Stimulated activated naive B cell treated with anti-CD40 and anti-IgM and Interleukin-4, amounts not matched to agents 10 μg/mL and 1 μg/mL and 100 μg/mL, for 72 hours (primary cell): ENCODE measurements at regions not wholly inside any gene's neighbourhood (a gene's known extent, or its start where the extent isn't known, plus 50 kb on each side); places are given as distances from the start of the nearest gene placed in this dataset.
"Not testable (repeated sequence)": the region's sequence is repeated elsewhere in the genome, so short reads cannot be mapped to it uniquely, and the experiment has no call there.

Experiments used
- ATAC-seq, 2 donors: fragments of 150-1000 bp; cut with Tn5 transposase; replicated peaks; 2 replicates each; pipeline ENCODE4 v1.10.0; 2021; ENCODE audit warnings: moderate library complexity in 1 of 2
- DNase-seq: peaks from one replicate; pipeline ENCODE4 v3.0.0; 2021
- H3K27ac Mint-ChIP-seq: one replicate; pipeline ENCODE4 v1.8.0; 2022; ENCODE audit warnings: mild to moderate bottlenecking, mixed read lengths
- H3K27me3 Mint-ChIP-seq, 2 donors: one replicate each; pipeline ENCODE4 v1.8.0; 2022; ENCODE audit warnings: mixed read lengths in 2 of 2
- H3K36me3 Mint-ChIP-seq, 2 donors: one replicate each; pipeline ENCODE4 v1.8.0; 2022; ENCODE audit warnings: mixed read lengths in 2 of 2, mild to moderate bottlenecking in 1 of 2
- H3K4me1 Mint-ChIP-seq, 2 donors: one replicate each; pipeline ENCODE4 v1.8.0; 2022; ENCODE audit warnings: mixed read lengths in 2 of 2, mild to moderate bottlenecking in 1 of 2
- H3K4me3 Mint-ChIP-seq, 2 donors: one replicate each; pipeline ENCODE4 v1.8.0; 2022; ENCODE audit warnings: mild to moderate bottlenecking in 2 of 2, mixed read lengths in 2 of 2, moderate library complexity in 1 of 2
- H3K9me3 Mint-ChIP-seq, 2 donors: one replicate each; pipeline ENCODE4 v1.8.0; 2022; ENCODE audit warnings: mixed read lengths in 2 of 2, mild to moderate bottlenecking in 1 of 2

DNA sequence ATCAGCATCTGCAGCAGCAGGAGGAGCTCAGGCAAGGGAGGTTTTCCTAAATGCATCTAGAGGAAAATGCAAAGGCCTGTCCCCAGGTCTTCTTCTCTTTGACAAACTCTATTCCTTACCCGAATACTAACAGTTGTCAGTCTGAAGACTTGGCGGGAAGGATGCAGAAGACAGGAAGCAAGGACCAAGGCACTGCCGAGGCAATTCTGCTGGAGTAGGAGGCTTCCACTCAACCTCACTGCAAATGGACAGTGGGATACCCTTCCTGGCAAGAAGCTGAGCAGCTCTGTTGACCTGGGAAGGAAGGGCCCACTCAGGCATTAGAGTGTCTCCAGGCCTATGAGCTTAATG, 373.0 kb downstream of the CCSER2 start:
- DNase-seq (no peak), ATAC-seq (no peak)
- H3K4me3 Mint-ChIP-seq, result no peak overlapping the region
- H3K9me3 Mint-ChIP-seq, result no peaks in the 10 kb centered on the region
- no peaks in the 10 kb centered on the region for H3K36me3 Mint-ChIP-seq
- H3K27ac Mint-ChIP-seq, result no peak overlapping the region
- H3K27me3 Mint-ChIP-seq, result no peaks in the 10 kb centered on the region
- H3K4me1 Mint-ChIP-seq, result no peaks in the 10 kb centered on the region

DNA sequence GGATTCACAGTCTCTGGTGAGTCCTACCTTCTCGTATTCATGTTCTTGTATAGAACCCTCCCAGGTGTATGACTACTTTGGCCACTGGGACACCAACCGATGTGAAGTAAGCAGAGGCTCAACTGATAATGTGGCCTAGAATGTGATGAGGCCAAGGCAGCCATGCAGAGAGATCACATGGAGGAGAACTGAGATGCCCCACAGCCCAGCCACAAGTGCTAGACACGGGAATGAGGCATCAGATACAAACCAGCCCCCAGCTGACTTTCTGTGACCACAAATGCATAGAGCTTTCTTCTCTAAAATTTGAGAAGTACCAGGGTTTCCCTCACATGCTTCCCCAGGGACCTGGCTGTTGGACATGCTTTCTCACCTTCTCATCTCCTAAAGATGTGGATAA, 375.7 kb downstream of the CCSER2 start:
- no peak for DNase-seq
- no peaks in the 10 kb centered on the region for H3K27me3 Mint-ChIP-seq
- H3K27ac Mint-ChIP-seq, result no peak overlapping the region
- no peaks in the 10 kb centered on the region for H3K9me3 Mint-ChIP-seq
- peak; percentile 40 to 64 for ATAC-seq
- H3K4me3 Mint-ChIP-seq, result no peak overlapping the region
- no peaks in the 10 kb centered on the region for H3K36me3 Mint-ChIP-seq
- no peaks in the 10 kb centered on the region for H3K4me1 Mint-ChIP-seq

DNA sequence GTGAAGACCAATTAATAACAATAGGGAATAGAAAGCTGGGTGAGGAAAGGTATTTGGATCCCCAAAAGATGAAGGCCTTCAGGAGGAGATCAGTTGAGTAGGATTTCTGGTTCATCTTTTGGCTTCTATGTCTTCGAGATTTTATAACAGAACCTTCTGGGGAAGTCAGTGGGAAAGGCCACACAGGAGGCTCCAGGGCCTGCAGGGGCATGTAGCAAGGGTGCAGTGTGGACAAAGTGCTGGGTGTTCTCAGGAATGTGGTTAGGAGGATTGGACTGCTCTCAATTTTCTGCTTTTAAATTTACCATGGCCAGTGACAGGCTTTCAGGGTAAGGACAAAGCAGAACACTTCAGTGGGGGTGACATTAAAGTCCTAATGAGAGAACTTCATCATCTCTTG, 378.0 kb downstream of the CCSER2 start:
- H3K4me1 Mint-ChIP-seq, result no peaks in the 10 kb centered on the region
- no peak overlapping the region for H3K4me3 Mint-ChIP-seq
- H3K27me3 Mint-ChIP-seq, result peaks cover 0 to 5% of the 10 kb centered on the region in 2 donors
- ATAC-seq, result no peak
- no peak overlapping the region for H3K27ac Mint-ChIP-seq
- no peaks in the 10 kb centered on the region for H3K9me3 Mint-ChIP-seq
- DNase-seq, result no peak
- H3K36me3 Mint-ChIP-seq, result no peaks in the 10 kb centered on the region

DNA sequence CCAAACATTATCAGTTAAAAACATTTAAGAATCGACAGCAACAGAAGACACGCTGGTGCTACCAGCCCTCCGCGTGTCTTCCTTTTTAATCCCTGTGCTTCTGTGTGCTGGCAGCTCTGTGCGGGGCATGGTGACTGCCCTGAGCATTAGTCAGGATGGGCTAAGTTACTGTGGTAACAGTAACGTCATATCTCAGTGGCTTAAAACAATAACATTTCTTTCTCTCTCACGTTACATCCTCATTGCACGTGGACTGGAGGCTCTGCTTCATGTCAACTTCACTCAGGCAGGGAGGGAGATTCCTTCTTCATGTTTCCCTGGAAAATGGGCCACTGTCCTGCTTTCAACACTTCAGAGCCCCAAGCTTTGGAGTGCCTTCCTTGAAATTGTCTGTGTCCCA, 378.5 kb downstream of the CCSER2 start:
- H3K36me3 Mint-ChIP-seq, result no peaks in the 10 kb centered on the region
- ATAC-seq, result no peak
- H3K9me3 Mint-ChIP-seq, result no peaks in the 10 kb centered on the region
- DNase-seq, result no peak
- no peaks in the 10 kb centered on the region for H3K4me1 Mint-ChIP-seq
- no peak overlapping the region for H3K4me3 Mint-ChIP-seq
- H3K27me3 Mint-ChIP-seq, result peaks cover 0 to 5% of the 10 kb centered on the region in 2 donors
- no peak overlapping the region for H3K27ac Mint-ChIP-seq

DNA sequence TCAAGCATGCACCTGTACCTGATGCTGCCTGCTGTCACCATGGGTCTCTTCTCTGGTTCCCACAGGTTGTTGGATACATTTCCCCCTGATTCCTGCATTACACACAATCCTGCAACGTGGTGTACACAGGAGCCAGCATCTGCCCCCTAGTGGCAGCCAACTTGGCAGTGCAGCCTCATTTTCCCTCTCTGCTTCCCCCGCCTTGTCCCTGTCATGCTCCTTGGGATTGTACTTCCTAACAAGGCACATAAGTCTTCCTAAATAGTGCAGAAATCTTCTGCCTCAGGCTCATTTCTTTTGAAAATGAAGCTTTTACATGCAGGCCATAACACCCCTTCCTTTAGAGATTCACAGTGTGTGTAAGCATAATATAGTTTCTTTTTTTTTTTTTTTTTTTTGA, 387.5 kb downstream of the CCSER2 start:
- peak in 1 of 2 donors; percentile 27 for ATAC-seq
- no peaks in the 10 kb centered on the region for H3K4me1 Mint-ChIP-seq
- peaks cover 0 to 1% of the 10 kb centered on the region in 2 donors for H3K9me3 Mint-ChIP-seq
- no peaks in the 10 kb centered on the region for H3K36me3 Mint-ChIP-seq
- no peak overlapping the region for H3K27ac Mint-ChIP-seq
- no peak overlapping the region for H3K4me3 Mint-ChIP-seq
- peaks cover 0 to 3% of the 10 kb centered on the region in 2 donors for H3K27me3 Mint-ChIP-seq
- no peak for DNase-seq

DNA sequence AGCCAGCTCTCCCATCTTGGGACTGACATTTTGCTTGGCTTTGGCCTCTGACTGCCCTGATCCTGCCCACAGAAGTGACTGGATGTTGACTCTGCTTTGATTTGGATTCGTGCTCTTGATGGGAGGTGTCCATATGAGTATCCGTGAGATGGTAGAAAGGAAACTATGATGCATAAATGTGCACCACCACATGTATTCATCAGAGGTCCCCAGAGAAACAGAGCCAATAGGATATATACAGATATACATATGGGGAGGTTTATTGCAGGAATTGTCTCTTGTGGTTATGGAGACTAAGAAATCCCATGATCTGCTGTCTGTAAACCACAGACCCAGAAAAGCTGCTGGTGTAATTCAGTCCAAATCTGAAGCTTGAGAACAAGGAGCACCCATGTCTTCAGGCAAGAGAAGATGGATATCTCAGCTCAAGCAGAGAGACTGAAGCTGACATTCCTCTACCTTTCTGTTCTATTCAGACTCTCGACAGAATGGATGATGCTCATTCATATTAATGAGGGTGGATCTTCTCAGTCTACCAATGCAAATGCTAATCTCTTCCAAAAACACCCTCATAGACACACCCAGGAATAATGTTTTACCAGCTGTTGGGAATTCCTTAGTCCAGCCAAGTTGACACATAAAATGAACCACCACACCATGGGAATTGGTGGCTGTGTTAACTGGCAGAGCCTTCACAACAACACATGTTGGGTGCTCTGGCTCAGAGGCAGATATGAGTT, 390.7 kb downstream of the CCSER2 start:
- peaks cover 0 to 1% of the 10 kb centered on the region in 2 donors for H3K9me3 Mint-ChIP-seq
- no peaks in the 10 kb centered on the region for H3K4me1 Mint-ChIP-seq
- H3K27me3 Mint-ChIP-seq, result no peaks in the 10 kb centered on the region
- ATAC-seq (no peak), DNase-seq (no peak)
- no peaks in the 10 kb centered on the region for H3K36me3 Mint-ChIP-seq
- H3K27ac Mint-ChIP-seq, result no peak overlapping the region
- no peak overlapping the region for H3K4me3 Mint-ChIP-seq

DNA sequence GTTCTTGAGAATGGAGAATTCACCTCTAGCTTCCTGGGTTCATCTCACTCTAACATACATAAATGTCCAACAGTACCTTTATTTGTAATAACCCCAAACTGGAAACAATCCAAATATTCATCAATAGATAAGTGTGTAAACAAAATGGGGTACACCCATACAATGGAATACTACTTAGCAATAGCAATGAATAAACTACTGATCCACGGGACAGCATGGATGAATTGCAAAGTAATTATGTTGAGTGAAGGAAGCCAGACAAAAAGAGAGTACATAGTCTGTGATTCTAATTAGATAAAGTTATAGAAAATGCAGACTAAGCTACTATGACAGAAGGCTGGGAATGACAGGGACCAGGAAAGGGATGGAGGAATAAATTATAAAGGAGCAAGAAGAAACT, 391.3 kb downstream of the CCSER2 start:
- Mint-ChIP-seq H3K36me3 (no peaks in the 10 kb centered on the region), H3K4me3 (no peak overlapping the region), H3K9me3 (peaks cover 0 to 1% of the 10 kb centered on the region in 2 donors), H3K27ac (no peak overlapping the region), H3K4me1 (no peaks in the 10 kb centered on the region), H3K27me3 (no peaks in the 10 kb centered on the region)
- no peak for ATAC-seq
- DNase-seq, result no peak

DNA sequence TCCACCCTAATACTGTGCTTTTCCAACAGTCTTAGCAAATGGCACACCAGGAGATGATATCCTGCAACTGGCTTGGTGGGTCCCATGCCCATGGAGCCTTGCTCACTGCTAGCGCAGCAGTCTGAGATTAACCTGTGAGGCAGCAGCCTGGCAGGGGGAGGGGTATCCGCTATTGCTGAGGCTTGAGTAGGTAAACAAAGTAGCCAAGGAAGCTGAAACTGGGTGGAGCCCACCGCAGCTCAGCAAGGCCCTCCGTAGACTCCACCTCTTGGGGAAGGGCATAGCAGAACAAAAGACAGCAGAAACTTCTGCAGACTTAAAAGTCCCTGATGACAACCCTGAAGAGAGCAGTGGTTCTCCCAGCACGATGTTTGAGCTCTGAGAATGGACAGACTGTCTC, 399.0 kb downstream of the CCSER2 start:
- H3K36me3 Mint-ChIP-seq, result no peaks in the 10 kb centered on the region
- no peaks in the 10 kb centered on the region for H3K4me1 Mint-ChIP-seq
- H3K9me3 Mint-ChIP-seq, result peaks cover 10 to 16% of the 10 kb centered on the region in 2 donors
- H3K27ac Mint-ChIP-seq, result no peak overlapping the region
- no peaks in the 10 kb centered on the region for H3K27me3 Mint-ChIP-seq
- ATAC-seq, result no peak
- H3K4me3 Mint-ChIP-seq, result no peak overlapping the region
- DNase-seq, result no peak

DNA sequence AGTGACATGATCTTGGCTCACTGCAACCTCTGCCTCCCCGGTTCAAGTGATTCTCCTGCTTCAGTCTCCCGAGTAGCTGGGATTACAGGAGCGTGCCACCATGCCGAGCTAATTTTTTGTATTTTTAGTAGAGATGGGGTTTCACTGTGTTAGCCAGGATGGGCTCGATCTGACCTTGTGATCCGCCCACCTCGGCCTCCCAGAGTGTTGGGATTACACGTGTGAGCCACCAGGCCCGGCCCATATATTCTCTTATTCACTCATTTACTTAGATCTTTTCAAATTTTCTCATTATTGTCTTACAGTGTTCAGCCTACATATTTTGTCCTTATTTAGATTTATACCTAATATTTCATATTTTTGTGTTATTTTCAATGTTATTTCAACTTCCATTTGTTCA, 410.7 kb downstream of the CCSER2 start:
- H3K4me3 Mint-ChIP-seq, H3K36me3 Mint-ChIP-seq, H3K4me1 Mint-ChIP-seq, DNase-seq, H3K27me3 Mint-ChIP-seq, H3K27ac Mint-ChIP-seq, H3K9me3 Mint-ChIP-seq, ATAC-seq: not testable (repeated sequence)

DNA sequence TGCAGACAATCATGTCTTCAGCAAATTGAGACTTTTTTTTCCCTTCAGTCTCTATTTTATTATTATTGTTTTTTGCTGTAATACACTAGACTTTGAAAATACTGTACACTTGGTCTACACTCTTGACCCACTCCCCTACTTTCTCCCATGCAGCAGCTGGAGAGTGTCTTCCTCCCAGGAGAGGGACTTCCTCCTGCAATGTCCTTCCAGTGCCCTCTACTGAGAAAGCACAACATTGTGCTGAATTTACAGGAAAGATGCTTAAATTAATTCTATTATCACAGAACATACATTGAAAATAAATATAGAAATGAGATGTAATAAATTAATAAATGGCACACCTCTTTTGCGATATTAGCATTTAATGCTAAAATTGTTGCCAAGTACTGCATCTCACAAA, 411.3 kb downstream of the CCSER2 start:
- Mint-ChIP-seq H3K4me3 (no peak overlapping the region), H3K27ac (no peak overlapping the region), H3K27me3 (peaks cover 0 to 4% of the 10 kb centered on the region in 2 donors), H3K4me1 (no peaks in the 10 kb centered on the region), H3K9me3 (peaks cover 7% of the 10 kb centered on the region in 2 donors), H3K36me3 (no peaks in the 10 kb centered on the region)
- ATAC-seq (no peak), DNase-seq (no peak)

DNA sequence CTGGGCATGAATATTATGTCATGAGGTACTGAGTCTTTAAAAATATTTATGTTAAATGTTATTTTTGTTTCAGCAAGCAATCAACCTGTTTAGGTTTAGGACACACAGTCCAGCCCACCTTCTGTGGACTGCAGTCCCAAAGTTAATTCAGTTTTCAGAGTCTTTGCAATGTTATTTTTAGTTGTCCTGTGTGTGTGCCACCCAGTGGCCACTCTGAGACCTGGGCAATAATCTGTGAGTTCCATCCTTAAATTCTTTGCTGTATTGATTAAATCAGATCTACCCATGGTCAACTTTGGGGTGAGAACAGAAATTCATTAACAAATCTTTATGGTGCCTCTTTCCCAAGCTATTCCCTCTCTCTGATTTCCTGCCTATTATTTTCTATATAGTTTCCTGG, 415.1 kb downstream of the CCSER2 start:
- Mint-ChIP-seq H3K36me3 (no peaks in the 10 kb centered on the region), H3K27ac (no peak overlapping the region), H3K9me3 (peaks cover 7% of the 10 kb centered on the region in 2 donors), H3K4me3 (no peak overlapping the region), H3K4me1 (no peaks in the 10 kb centered on the region), H3K27me3 (peaks cover 5 to 8% of the 10 kb centered on the region in 2 donors)
- ATAC-seq (no peak), DNase-seq (no peak)

DNA sequence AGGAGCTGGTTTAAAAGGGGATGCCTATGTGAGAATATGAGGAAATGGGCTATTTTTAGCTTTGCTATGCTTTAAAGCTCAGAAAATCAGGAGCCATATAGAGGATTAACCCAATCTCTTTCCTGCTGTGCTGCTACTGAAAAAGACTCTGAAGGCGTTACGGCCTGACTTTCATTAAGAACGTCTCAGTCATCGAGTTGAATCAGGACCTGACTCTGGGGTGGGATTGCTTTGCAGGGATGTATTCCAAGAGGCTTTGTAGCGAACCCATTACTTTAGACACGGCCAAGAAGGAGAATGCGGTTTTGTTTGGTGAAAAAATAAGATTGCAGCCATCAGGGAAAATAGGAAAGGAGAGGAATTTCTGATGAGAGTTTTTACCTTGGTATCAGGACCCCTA, 426.9 kb downstream of the CCSER2 start:
- Mint-ChIP-seq H3K27me3 (no peaks in the 10 kb centered on the region), H3K27ac (no peak overlapping the region), H3K4me3 (no peak overlapping the region), H3K4me1 (no peaks in the 10 kb centered on the region), H3K9me3 (no peaks in the 10 kb centered on the region), H3K36me3 (no peaks in the 10 kb centered on the region)
- no peak for DNase-seq
- no peak for ATAC-seq

DNA sequence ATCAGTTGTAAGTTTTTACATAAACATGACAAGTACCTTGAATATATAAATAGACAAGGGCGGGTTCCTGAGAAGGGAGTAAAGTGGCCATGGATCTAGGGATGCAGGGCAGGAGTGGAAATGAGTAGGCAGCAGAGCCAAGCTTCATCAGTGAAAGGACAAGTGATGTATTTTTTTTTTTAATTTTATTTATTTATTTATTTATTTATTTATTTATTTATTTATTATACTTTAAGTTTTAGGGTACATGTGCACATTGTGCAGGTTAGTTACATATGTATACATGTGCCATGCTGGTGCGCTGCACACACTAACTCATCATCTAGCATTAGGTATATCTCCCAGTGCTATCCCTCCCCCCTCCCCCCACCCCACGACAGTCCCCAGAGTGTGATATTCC, 428.3 kb downstream of the CCSER2 start:
- not testable (repeated sequence) for ATAC-seq, H3K27me3 Mint-ChIP-seq, H3K27ac Mint-ChIP-seq, H3K4me3 Mint-ChIP-seq, H3K36me3 Mint-ChIP-seq, H3K4me1 Mint-ChIP-seq, DNase-seq, H3K9me3 Mint-ChIP-seq

DNA sequence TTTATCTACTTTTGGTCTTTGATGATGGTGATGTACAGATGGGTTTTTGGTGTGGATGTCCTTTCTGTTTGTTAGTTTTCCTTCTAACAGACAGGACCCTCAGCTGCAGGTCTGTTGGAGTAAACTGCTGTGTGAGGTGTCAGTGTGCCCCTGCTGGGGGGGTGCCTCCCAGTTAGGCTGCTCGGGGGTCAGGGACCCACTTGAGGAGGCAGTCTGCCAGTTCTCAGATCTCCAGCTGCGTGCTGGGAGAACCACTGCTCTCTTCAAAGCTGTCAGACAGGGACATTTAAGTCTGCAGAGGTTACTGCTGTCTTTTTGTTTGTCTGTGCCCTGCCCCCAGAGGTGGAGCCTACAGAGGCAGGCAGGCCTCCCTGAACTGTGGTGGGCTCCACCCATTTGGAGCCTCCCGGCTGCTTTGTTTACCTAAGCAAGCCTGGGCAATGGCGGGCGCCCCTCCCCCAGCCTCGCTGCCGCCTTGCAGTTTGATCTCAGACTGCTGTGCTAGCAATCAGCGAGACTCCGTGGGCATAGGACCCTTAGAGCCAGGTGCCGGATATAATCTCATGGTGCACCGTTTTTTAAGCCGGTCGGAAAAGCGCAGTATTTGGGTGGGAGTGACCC, 433.7 kb downstream of the CCSER2 start:
- not testable (repeated sequence) for DNase-seq, H3K4me1 Mint-ChIP-seq

DNA sequence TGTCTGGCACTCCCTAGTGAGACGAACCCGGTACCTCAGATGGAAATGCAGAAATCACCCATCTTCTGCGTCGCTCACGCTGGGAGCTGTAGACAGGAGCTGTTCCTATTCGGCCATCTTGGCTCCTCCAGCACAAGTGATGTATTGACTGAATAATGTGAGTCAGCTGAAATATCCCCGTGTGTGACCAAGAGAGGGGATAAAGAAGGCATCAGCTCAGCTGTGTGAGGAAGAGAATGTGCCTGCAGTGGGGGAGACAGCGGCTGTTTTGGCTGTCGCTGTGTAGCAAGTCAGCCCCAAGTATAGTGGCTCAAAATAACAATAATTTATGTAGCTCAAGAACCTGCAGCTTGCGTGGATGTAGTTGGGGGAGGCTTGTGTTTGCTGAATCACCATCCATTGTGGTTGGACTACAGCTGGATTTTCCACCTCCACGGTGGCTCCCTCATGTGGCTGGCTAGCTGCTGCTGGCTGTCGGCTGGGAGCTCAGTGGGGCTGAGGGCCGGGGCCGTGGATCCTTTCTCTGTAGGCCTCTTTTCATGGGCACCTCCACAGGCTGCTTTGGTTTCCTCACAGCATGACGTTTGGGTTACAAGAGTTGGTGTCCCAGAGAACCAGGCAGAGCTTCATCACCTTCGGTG, 434.5 kb downstream of the CCSER2 start:
- Mint-ChIP-seq H3K9me3 (no peaks in the 10 kb centered on the region), H3K4me3 (no peak overlapping the region), H3K27ac (no peak overlapping the region), H3K36me3 (no peaks in the 10 kb centered on the region), H3K27me3 (no peaks in the 10 kb centered on the region), H3K4me1 (no peaks in the 10 kb centered on the region)
- ATAC-seq, result no peak
- DNase-seq, result no peak

More for the DNA sequence above, 433.7 kb downstream of the CCSER2 start:
- not testable (repeated sequence) for ATAC-seq, H3K36me3 Mint-ChIP-seq, H3K27ac Mint-ChIP-seq, H3K4me3 Mint-ChIP-seq, H3K27me3 Mint-ChIP-seq, H3K9me3 Mint-ChIP-seq
